GM23338 (cell line): ENCODE measurements at regions not wholly inside any gene's neighbourhood (a gene's known extent, or its start where the extent isn't known, plus 50 kb on each side); places are given as distances from the start of the nearest gene placed in this dataset.

Source experiments
- ATAC-seq: fragments of 200-7000 bp; cut with Tn5 transposase; 3 replicates; pipeline ENCODE4 v1.9.1; 2020
- DNase-seq: peaks from one replicate; pipeline ENCODE4 v3.0.0-alpha.2; 2015; ENCODE audit warnings: low spot score
- H2AFZ ChIP-seq: fragments of 200-600 bp; sonication (generic); 2 replicates; pipeline ENCODE4 v1.8.0; 2016; ENCODE audit warnings: antibody characterized with exemption, mild to moderate bottlenecking, moderate library complexity
- H3F3A ChIP-seq: fragments of 200-600 bp; sonication (generic); replicated peaks from 2 replicates; pipeline ENCODE4 v1.8.0; 2017; ENCODE audit warnings: antibody characterized with exemption, mixed run types, low read depth
- H3K27ac ChIP-seq: fragments of 200-600 bp; sonication (generic); 2 replicates; pipeline ENCODE4 v1.6.1; 2016; ENCODE audit warnings: low read depth
- H3K27me3 ChIP-seq: fragments of 200-600 bp; sonication (generic); 2 replicates; pipeline ENCODE4 v1.8.0; 2016; ENCODE audit warnings: mild to moderate bottlenecking, mixed run types, moderate library complexity; ENCODE audit not compliant: insufficient read depth
- H3K36me3 ChIP-seq: fragments of 200-600 bp; sonication (generic); 2 replicates; pipeline ENCODE4 v1.8.0; 2016; ENCODE audit warnings: mild to moderate bottlenecking; ENCODE audit not compliant: insufficient read depth
- H3K4me1 ChIP-seq: fragments of 200-600 bp; sonication (generic); 2 replicates; pipeline ENCODE4 v1.8.0; 2016; ENCODE audit warnings: mild to moderate bottlenecking, moderate library complexity; ENCODE audit not compliant: insufficient read depth
- H3K4me2 ChIP-seq: fragments of 200-600 bp; sonication (generic); 2 replicates; pipeline ENCODE4 v1.7.1; 2017; ENCODE audit warnings: mixed run types
- H3K4me3 ChIP-seq: fragments of 200-600 bp; sonication (generic); 2 replicates; pipeline ENCODE4 v1.6.1; 2016; ENCODE audit warnings: mixed run types
- H3K79me2 ChIP-seq: fragments of 200-600 bp; sonication (generic); replicated peaks from 2 replicates; pipeline ENCODE4 v1.8.0; 2017; ENCODE audit warnings: mild to moderate bottlenecking; ENCODE audit not compliant: insufficient read depth
- H3K9me2 ChIP-seq: fragments of 200-600 bp; sonication (generic); 2 replicates; pipeline ENCODE4 v1.8.0; 2017; ENCODE audit not compliant: insufficient read depth
- H4K20me1 ChIP-seq: fragments of 200-600 bp; sonication (generic); replicated peaks from 2 replicates; pipeline ENCODE4 v1.8.0; 2017; ENCODE audit warnings: mild to moderate bottlenecking; ENCODE audit not compliant: insufficient read depth
- H3K27ac Mint-ChIP-seq: 2 replicates; pipeline ENCODE4 v1.8.0; 2020; ENCODE audit warnings: inconsistent platforms, mild to moderate bottlenecking, moderate library complexity, mixed read lengths
- H3K27me3 Mint-ChIP-seq: 3 replicates; pipeline ENCODE4 v1.8.0; 2022; ENCODE audit warnings: low read depth, mild to moderate bottlenecking, moderate library complexity, mixed read lengths, inconsistent platforms; ENCODE audit not compliant: insufficient read depth, poor library complexity
- H3K36me3 Mint-ChIP-seq: 3 replicates; pipeline ENCODE4 v1.8.0; 2021; ENCODE audit warnings: low read depth, mild to moderate bottlenecking, inconsistent platforms, moderate library complexity, mixed read lengths
- H3K4me1 Mint-ChIP-seq: 3 replicates; pipeline ENCODE4 v1.8.0; 2020; ENCODE audit warnings: mild to moderate bottlenecking, inconsistent platforms, mixed read lengths
- H3K4me3 Mint-ChIP-seq: 3 replicates; pipeline ENCODE4 v1.8.0; 2021; ENCODE audit warnings: moderate library complexity, mild to moderate bottlenecking, inconsistent platforms, mixed read lengths
- H3K9me3 Mint-ChIP-seq: 3 replicates; pipeline ENCODE4 v1.8.0; 2020; ENCODE audit warnings: moderate library complexity, mild to moderate bottlenecking, inconsistent platforms, mixed read lengths
- CREB1 ChIP-seq: fragments of 250-450 bp; sonication (Bioruptor Pico); IDR thresholded peaks from 2 replicates; pipeline ENCODE4 v1.5.0; 2020; ENCODE audit warnings: low read depth, mild to moderate bottlenecking, moderate library complexity
- ETS1 ChIP-seq: IDR thresholded peaks from 2 replicates; pipeline ENCODE4 v1.6.1; 2016; ENCODE audit warnings: antibody characterized with exemption
- EZH2 ChIP-seq: fragments of 200-600 bp; sonication (generic); IDR thresholded peaks from one replicate; pipeline ENCODE4 v1.8.0; 2017; ENCODE audit warnings: antibody characterized with exemption, mild to moderate bottlenecking, low read depth; ENCODE audit not compliant: unreplicated experiment
- EZH2phosphoT487 ChIP-seq: fragments of 200-600 bp; sonication (generic); IDR thresholded peaks from one replicate; pipeline ENCODE4 v1.8.1; 2018; ENCODE audit warnings: antibody characterized with exemption; ENCODE audit not compliant: unreplicated experiment
- JUNB ChIP-seq: IDR thresholded peaks from one replicate; pipeline ENCODE4 v1.6.1; 2016; ENCODE audit warnings: antibody characterized with exemption; ENCODE audit not compliant: unreplicated experiment
- NANOG ChIP-seq: IDR thresholded peaks from 2 replicates; pipeline ENCODE4 v1.6.1; 2016; ENCODE audit warnings: antibody characterized with exemption, borderline replicate concordance
- POLR2AphosphoS5 ChIP-seq: IDR thresholded peaks from 2 replicates; pipeline ENCODE4 v1.6.1; 2016; ENCODE audit warnings: antibody characterized with exemption, low read depth
- STAT1 ChIP-seq: IDR thresholded peaks from one replicate; pipeline ENCODE4 v1.6.1; 2016; ENCODE audit warnings: antibody characterized with exemption; ENCODE audit not compliant: unreplicated experiment
- ZNF114 ChIP-seq: fragments of 250-450 bp; sonication (Bioruptor Pico); IDR thresholded peaks from 2 replicates; pipeline ENCODE4 v1.5.0; 2020; ENCODE audit warnings: mild to moderate bottlenecking, moderate library complexity
- ZNF331 ChIP-seq: fragments of 250-450 bp; sonication (Bioruptor Pico); IDR thresholded peaks from 2 replicates; pipeline ENCODE4 v1.5.0; 2020; ENCODE audit warnings: low read depth, mild to moderate bottlenecking, moderate library complexity
- TF ChIP-seq, protein P1 (sequence below): IDR thresholded peaks from one replicate; pipeline ENCODE4 v1.6.1; 2018; ENCODE audit warnings: antibody characterized with exemption; ENCODE audit not compliant: unreplicated experiment
- TF ChIP-seq, protein P2 (sequence below): fragments of 250-450 bp; sonication (Bioruptor Pico); IDR thresholded peaks from 2 replicates; pipeline ENCODE4 v1.5.0; 2020; ENCODE audit warnings: mild to moderate bottlenecking, moderate library complexity
- TF ChIP-seq, protein P3 (sequence below), 2 experiments: fragments of 200-600 bp in 1 of 2; sonication (generic) in 1 of 2; conservative IDR thresholded peaks; 2 replicates each; pipeline versions ENCODE4 v1.5.1 to v1.6.1; 2016 to 2017; ENCODE audit warnings: antibody characterized with exemption in 2 of 2, low read depth in 2 of 2, mild to moderate bottlenecking in 2 of 2, moderate library complexity in 1 of 2

GRCh38 chr10:123480845-123481244 lies 185.3 kb upstream of the GPR26 start:
- Mint-ChIP-seq H3K4me1 (peaks cover 27% of the 10 kb centered on the region), H3K27me3 (peaks cover 4% of the 10 kb centered on the region), H3K27ac (no peak overlapping the region), H3K9me3 (no peaks in the 10 kb centered on the region; the same call in 2 of the 3 replicates), H3K36me3 (no peaks in the 10 kb centered on the region), H3K4me3 (no peak overlapping the region)
- H4K20me1 ChIP-seq = no peaks in the 10 kb centered on the region
- H3K4me3 ChIP-seq = no peak overlapping the region
- no peak overlapping the region for H3K4me2 ChIP-seq
- H3K27me3 ChIP-seq = no peaks in the 10 kb centered on the region
- no peak for DNase-seq
- peaks cover 15% of the 10 kb centered on the region for H3K4me1 ChIP-seq
- H3K36me3 ChIP-seq = no peaks in the 10 kb centered on the region
- H3K27ac ChIP-seq = no peak overlapping the region
- no peak for ATAC-seq
- no peak overlapping the region for H2AFZ ChIP-seq
- H3K9me2 ChIP-seq = peaks cover 7% of the 10 kb centered on the region; the same call in 1 of the 2 replicates
- TF ChIP-seq ZNF331 (CRISPR knock-in tag) (no peak), ETS1 (no peak), POLR2AphosphoS5 (no peak), CREB1 (CRISPR knock-in tag) (no peak), ZNF114 (CRISPR knock-in tag) (no peak), NANOG (no peak), STAT1 (no peak), EZH2phosphoT487 (no peak), EZH2 (no peak), JUNB (no peak)
- TF ChIP-seq, protein P1, sequence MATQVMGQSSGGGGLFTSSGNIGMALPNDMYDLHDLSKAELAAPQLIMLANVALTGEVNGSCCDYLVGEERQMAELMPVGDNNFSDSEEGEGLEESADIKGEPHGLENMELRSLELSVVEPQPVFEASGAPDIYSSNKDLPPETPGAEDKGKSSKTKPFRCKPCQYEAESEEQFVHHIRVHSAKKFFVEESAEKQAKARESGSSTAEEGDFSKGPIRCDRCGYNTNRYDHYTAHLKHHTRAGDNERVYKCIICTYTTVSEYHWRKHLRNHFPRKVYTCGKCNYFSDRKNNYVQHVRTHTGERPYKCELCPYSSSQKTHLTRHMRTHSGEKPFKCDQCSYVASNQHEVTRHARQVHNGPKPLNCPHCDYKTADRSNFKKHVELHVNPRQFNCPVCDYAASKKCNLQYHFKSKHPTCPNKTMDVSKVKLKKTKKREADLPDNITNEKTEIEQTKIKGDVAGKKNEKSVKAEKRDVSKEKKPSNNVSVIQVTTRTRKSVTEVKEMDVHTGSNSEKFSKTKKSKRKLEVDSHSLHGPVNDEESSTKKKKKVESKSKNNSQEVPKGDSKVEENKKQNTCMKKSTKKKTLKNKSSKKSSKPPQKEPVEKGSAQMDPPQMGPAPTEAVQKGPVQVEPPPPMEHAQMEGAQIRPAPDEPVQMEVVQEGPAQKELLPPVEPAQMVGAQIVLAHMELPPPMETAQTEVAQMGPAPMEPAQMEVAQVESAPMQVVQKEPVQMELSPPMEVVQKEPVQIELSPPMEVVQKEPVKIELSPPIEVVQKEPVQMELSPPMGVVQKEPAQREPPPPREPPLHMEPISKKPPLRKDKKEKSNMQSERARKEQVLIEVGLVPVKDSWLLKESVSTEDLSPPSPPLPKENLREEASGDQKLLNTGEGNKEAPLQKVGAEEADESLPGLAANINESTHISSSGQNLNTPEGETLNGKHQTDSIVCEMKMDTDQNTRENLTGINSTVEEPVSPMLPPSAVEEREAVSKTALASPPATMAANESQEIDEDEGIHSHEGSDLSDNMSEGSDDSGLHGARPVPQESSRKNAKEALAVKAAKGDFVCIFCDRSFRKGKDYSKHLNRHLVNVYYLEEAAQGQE = no peak
- TF ChIP-seq, protein P2, sequence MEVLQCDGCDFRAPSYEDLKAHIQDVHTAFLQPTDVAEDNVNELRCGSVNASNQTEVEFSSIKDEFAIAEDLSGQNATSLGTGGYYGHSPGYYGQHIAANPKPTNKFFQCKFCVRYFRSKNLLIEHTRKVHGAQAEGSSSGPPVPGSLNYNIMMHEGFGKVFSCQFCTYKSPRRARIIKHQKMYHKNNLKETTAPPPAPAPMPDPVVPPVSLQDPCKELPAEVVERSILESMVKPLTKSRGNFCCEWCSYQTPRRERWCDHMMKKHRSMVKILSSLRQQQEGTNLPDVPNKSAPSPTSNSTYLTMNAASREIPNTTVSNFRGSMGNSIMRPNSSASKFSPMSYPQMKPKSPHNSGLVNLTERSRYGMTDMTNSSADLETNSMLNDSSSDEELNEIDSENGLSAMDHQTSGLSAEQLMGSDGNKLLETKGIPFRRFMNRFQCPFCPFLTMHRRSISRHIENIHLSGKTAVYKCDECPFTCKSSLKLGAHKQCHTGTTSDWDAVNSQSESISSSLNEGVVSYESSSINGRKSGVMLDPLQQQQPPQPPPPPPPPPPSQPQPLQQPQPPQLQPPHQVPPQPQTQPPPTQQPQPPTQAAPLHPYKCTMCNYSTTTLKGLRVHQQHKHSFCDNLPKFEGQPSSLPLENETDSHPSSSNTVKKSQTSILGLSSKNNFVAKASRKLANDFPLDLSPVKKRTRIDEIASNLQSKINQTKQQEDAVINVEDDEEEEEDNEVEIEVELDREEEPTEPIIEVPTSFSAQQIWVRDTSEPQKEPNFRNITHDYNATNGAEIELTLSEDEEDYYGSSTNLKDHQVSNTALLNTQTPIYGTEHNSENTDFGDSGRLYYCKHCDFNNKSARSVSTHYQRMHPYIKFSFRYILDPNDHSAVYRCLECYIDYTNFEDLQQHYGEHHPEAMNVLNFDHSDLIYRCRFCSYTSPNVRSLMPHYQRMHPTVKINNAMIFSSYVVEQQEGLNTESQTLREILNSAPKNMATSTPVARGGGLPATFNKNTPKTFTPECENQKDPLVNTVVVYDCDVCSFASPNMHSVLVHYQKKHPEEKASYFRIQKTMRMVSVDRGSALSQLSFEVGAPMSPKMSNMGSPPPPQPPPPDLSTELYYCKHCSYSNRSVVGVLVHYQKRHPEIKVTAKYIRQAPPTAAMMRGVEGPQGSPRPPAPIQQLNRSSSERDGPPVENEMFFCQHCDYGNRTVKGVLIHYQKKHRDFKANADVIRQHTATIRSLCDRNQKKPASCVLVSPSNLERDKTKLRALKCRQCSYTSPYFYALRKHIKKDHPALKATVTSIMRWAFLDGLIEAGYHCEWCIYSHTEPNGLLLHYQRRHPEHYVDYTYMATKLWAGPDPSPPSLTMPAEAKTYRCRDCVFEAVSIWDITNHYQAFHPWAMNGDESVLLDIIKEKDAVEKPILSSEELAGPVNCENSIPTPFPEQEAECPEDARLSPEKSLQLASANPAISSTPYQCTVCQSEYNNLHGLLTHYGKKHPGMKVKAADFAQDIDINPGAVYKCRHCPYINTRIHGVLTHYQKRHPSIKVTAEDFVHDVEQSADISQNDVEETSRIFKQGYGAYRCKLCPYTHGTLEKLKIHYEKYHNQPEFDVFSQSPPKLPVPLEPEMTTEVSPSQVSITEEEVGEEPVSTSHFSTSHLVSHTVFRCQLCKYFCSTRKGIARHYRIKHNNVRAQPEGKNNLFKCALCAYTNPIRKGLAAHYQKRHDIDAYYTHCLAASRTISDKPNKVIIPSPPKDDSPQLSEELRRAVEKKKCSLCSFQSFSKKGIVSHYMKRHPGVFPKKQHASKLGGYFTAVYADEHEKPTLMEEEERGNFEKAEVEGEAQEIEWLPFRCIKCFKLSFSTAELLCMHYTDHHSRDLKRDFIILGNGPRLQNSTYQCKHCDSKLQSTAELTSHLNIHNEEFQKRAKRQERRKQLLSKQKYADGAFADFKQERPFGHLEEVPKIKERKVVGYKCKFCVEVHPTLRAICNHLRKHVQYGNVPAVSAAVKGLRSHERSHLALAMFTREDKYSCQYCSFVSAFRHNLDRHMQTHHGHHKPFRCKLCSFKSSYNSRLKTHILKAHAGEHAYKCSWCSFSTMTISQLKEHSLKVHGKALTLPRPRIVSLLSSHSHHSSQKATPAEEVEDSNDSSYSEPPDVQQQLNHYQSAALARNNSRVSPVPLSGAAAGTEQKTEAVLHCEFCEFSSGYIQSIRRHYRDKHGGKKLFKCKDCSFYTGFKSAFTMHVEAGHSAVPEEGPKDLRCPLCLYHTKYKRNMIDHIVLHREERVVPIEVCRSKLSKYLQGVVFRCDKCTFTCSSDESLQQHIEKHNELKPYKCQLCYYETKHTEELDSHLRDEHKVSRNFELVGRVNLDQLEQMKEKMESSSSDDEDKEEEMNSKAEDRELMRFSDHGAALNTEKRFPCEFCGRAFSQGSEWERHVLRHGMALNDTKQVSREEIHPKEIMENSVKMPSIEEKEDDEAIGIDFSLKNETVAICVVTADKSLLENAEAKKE (CRISPR knock-in tag) = no peak
- TF ChIP-seq, protein P3, sequence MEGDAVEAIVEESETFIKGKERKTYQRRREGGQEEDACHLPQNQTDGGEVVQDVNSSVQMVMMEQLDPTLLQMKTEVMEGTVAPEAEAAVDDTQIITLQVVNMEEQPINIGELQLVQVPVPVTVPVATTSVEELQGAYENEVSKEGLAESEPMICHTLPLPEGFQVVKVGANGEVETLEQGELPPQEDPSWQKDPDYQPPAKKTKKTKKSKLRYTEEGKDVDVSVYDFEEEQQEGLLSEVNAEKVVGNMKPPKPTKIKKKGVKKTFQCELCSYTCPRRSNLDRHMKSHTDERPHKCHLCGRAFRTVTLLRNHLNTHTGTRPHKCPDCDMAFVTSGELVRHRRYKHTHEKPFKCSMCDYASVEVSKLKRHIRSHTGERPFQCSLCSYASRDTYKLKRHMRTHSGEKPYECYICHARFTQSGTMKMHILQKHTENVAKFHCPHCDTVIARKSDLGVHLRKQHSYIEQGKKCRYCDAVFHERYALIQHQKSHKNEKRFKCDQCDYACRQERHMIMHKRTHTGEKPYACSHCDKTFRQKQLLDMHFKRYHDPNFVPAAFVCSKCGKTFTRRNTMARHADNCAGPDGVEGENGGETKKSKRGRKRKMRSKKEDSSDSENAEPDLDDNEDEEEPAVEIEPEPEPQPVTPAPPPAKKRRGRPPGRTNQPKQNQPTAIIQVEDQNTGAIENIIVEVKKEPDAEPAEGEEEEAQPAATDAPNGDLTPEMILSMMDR (conservative IDR thresholded peaks at IDR 0.05; ENCODE audit: low read depth in 2 of 2) = no peak
- no peaks in the 10 kb centered on the region for H3F3A ChIP-seq
- H3K79me2 ChIP-seq = no peaks in the 10 kb centered on the region
